ENCODE measurements at regions not wholly inside any gene's neighbourhood (a gene's known extent, or its start where the extent isn't known, plus 50 kb on each side); places are given as distances from the start of the nearest gene placed in this dataset.

GRCh38 chr2:176766005-176766404, 446.6 kb upstream of the HNRNPA3 start:
- Histone ChIP-seq H3K27me3 (ENCODE audit: control insufficient read depth, insufficient read depth, low read length) (no peaks in the 10 kb centered on the region), H3K9me3 (ENCODE audit: control insufficient read depth, insufficient read depth, low read length) (no peaks in the 10 kb centered on the region), H3K4me3 (ENCODE audit: low read depth, low read length) (no peak overlapping the region), H3K27ac (ENCODE audit: low read depth, low read length) (no peak overlapping the region)
- CTCF ChIA-PET = interaction anchor here (0.6 kb wide), 1 partner anchor 54 kb away, joined by 3 read pairs; no protein-coding TSS in a partner anchor
- no peak for TF ChIP-seq CTCF (IDR thresholded peaks at IDR 0.05; ENCODE audit: low read depth, low read length)
- DNase-seq (ENCODE audit: low read depth, low spot score) = no peak
- POLR2A ChIA-PET = no interaction called here

- no peak overlapping the region for H3K4me3 ChIP-seq (ENCODE audit: low read depth, low read length)
- H3K27me3 ChIP-seq (ENCODE audit: control insufficient read depth, insufficient read depth, low read length) = no peaks in the 10 kb centered on the region
- ChIA-PET CTCF (no interaction called here), POLR2A (interaction anchor here (0.7 kb wide), 1 partner anchor 24 kb away, joined by 3 read pairs; no protein-coding TSS in a partner anchor)
- no peak for DNase-seq (ENCODE audit: low read depth, low spot score)
- H3K9me3 ChIP-seq (ENCODE audit: control insufficient read depth, insufficient read depth, low read length) = no peaks in the 10 kb centered on the region
- H3K27ac ChIP-seq (ENCODE audit: low read depth, low read length) = no peak overlapping the region
- TF ChIP-seq CTCF (IDR thresholded peaks at IDR 0.05; ENCODE audit: low read depth, low read length) = no peak
Measured at GRCh38 chr2:176768185-176768584, 444.4 kb upstream of the HNRNPA3 start.

- POLR2A ChIA-PET = no interaction called here
- H3K27me3 ChIP-seq (ENCODE audit: control insufficient read depth, insufficient read depth, low read length) = no peaks in the 10 kb centered on the region
- H3K27ac ChIP-seq (ENCODE audit: low read depth, low read length) = no peak overlapping the region
- CTCF ChIA-PET = no interaction called here
- no peak overlapping the region for H3K4me3 ChIP-seq (ENCODE audit: low read depth, low read length)
- DNase-seq (ENCODE audit: low read depth, low spot score) = no peak
- no peak for TF ChIP-seq CTCF (IDR thresholded peaks at IDR 0.05; ENCODE audit: low read depth, low read length)
- no peaks in the 10 kb centered on the region for H3K9me3 ChIP-seq (ENCODE audit: control insufficient read depth, insufficient read depth, low read length)
Measured at GRCh38 chr2:176769021-176769420, 443.6 kb upstream of the HNRNPA3 start.

- ChIA-PET CTCF (no interaction called here), POLR2A (no interaction called here)
- no peak for DNase-seq (ENCODE audit: low read depth, low spot score)
Measured at GRCh38 chr2:176769499-176770370, 442.9 kb upstream of the HNRNPA3 start.

More at GRCh38 chr2:176769499-176770370, 442.9 kb upstream of the HNRNPA3 start:
- no peak overlapping the region for H3K27ac ChIP-seq (ENCODE audit: low read depth, low read length)
- no peak overlapping the region for H3K4me3 ChIP-seq (ENCODE audit: low read depth, low read length)
- TF ChIP-seq CTCF (IDR thresholded peaks at IDR 0.05; ENCODE audit: low read depth, low read length) = no peak
- H3K27me3 ChIP-seq (ENCODE audit: control insufficient read depth, insufficient read depth, low read length) = no peaks in the 10 kb centered on the region
- no peaks in the 10 kb centered on the region for H3K9me3 ChIP-seq (ENCODE audit: control insufficient read depth, insufficient read depth, low read length)

All from AG04450 (cell line).